Ecto neural progenitor cell (in vitro differentiated cells): ENCODE measurements at regions not wholly inside any gene's neighbourhood (a gene's known extent, or its start where the extent isn't known, plus 50 kb on each side); places are given as distances from the start of the nearest gene placed in this dataset.

Experiments used
- DNase-seq: peaks from one replicate; pipeline ENCODE4 v3.0.0-alpha.2; 2018; ENCODE audit warnings: low spot score

DNA sequence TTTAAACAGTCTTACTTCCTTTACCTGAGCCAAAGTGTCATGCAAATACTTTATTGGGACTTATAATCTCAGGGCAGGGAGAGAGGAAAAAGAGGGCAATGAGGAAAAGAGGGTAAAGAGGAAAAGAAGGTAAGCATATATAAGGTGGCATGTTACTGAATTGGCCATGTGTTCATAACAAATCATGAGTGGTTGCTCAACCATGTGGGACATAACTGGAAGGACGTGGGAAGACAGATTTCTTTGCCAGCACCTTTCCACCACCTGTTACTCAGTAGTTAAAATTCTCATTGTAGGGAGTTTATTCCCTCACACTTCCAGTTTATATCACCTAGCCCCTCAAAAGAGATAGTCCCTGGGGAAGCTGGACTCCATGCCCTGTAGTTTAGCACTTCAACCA, 54.7 kb upstream of the TPRG1 start:
- DNase-seq, result no peak

- DNase-seq, result no peak
These were observed 52.9 kb upstream of the TPRG1 start for GRCh38 chr3:189118896-189119295.

GRCh38 chr3:189119950-189120349, 51.8 kb upstream of the TPRG1 start:
- DNase-seq, result no peak

GRCh38 chr3:189121092-189121491, 50.7 kb upstream of the TPRG1 start:
- no peak for DNase-seq
